ENCODE measurements at regions not wholly inside any gene's neighbourhood (a gene's known extent, or its start where the extent isn't known, plus 50 kb on each side); places are given as distances from the start of the nearest gene placed in this dataset.

GRCh38 chr3:102529452-102529851 is 94.6 kb downstream of the ZPLD1 start:
- DNase-seq = no peak

DNA sequence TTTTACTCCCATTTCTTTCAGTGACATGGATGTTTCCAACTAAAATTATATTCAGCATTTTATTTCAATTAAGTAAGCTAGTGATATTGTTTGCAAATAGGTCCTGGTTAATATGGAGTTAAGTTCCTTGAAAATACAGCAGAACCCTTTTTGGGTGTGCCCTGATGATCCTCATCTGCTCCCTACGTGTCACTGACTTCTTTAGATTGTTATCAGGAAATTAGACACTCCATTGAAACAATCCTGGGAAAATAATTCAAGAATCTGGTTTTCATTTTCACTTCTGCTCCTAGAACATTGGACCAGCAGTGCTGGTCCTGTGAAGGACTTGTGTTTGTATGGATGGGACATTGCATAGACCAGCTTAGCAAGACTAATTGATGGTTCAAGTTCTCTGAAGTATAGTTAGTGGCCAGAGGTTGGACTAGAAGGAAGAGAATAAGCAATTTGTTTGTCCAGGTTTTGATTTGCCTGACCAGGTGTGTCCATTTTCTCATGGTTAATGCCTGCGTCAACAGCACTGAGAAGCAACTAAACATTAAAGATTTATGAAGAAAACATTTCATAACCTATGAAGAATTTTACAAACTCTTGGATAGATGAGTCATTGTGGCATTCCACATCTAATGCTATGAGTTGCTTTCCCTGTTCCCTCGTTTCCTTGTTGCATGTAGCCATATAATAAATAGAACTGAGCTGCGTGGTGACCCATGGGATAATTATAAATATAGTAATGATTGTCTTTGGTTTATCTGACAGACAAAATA is 95.8 kb downstream of the ZPLD1 start:
- no peak for DNase-seq

GRCh38 chr3:102531686-102532085 is 96.9 kb downstream of the ZPLD1 start:
- DNase-seq = no peak

GRCh38 chr3:102532901-102533300 is 98.1 kb downstream of the ZPLD1 start:
- no peak for DNase-seq

- no peak for DNase-seq
Observed at GRCh38 chr3:102533784-102534183, 99.0 kb downstream of the ZPLD1 start.

DNA sequence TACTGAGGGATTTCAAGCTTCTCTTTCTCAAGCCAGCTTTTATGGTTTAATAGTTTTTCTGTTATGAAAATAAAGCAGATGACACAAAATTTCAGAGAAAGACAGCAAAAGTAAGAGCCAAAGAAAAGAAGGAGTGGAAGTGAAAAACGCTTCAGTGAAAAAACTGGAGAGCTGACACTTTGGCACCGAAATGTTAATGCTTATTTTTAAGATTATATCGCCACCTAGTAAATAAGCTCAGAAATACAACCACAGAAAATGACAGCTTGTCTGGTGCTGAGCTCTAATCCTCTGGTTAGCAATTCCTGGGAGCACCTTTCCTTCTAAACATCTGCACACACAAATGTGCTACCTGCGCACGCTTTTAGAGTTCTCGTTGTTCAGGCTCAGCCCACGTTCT is 101.6 kb downstream of the ZPLD1 start:
- DNase-seq = peak; percentile 30 to 64 (median 51)

GRCh38 chr3:102537123-102537522 is 102.3 kb downstream of the ZPLD1 start:
- DNase-seq = no peak

- DNase-seq = no peak
Observed at GRCh38 chr3:102544741-102545140, 109.9 kb downstream of the ZPLD1 start.

DNA sequence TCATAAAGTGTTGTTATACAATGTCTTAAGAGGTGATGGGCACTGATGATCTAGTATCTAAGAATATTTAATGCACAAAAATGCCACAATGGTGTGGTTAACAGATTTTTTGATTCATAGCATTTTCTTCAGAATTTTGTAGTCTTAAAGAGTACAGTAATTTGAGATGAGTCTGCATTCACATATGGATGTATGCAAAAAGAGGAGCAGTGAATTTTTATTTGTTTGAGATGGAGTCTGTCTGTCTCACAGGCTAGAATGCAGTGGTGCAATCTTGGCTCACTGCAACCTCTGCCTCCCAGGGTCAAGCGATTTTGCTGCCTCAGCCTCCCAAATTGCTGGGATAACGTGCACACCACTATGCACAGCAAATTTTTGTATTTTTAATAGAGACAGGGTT is 110.5 kb downstream of the ZPLD1 start:
- DNase-seq = no peak

GRCh38 chr3:102553876-102554275 is 119.1 kb downstream of the ZPLD1 start:
- DNase-seq = no peak

DNA sequence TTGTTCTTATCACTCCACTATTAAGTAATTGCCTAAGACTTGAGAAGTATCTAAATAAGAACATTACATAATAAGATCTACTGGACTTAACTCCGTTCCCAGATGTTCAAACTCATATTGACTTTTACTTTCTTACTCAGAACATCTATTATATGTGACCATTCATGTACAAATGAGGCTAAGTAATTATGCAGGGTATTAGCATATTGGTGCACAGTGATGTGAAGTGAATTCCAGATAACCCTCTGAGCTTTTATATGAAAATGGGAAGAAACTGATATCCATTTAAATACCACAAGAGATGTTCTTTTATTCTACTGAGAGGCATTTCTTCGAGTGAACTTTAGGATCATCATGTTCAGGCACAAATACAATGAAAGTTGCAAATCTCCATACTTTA is 135.7 kb downstream of the ZPLD1 start:
- DNase-seq = no peak

DNA sequence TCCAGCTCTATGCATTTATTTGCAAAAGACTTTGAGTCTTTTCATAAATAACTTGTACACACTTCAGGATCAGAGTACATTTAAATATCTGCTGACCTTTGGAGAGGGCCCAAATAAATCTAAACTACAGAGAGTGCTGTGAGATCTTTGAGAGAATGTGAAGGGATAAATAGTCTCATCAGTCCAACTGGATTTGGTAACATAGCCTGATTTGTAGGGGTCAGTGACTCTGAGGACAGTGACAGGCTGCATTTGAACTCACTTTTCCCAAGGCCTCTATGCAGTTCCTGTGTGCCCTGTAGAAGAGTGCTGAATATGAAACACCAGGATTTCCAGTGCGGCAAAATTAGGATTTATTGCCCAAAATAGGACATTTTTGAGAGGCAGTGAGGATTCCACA is 136.2 kb downstream of the ZPLD1 start:
- DNase-seq = no peak

- DNase-seq = no peak
Observed at GRCh38 chr3:102571720-102572384, 137.0 kb downstream of the ZPLD1 start.

GRCh38 chr3:102573483-102574028 is 138.7 kb downstream of the ZPLD1 start:
- no peak for DNase-seq

DNA sequence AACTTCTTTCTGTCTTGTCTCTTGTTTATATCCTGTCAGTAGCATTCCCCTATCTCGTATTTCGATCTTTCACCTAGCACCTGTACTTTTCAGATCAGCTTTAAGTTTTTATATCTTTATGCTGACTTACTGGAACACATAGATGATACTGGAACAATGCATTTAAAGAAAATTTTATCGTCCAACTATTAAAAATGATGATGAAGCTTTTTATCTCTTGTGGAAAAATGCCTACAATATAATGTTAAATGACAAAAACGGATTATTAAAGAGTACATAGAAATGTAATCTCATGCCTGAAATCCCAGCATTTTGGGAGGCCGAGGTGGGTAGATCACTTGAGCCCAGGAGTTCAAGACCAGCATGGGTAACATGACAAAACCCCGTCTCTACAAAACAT is 139.5 kb downstream of the ZPLD1 start:
- DNase-seq = no peak

DNA sequence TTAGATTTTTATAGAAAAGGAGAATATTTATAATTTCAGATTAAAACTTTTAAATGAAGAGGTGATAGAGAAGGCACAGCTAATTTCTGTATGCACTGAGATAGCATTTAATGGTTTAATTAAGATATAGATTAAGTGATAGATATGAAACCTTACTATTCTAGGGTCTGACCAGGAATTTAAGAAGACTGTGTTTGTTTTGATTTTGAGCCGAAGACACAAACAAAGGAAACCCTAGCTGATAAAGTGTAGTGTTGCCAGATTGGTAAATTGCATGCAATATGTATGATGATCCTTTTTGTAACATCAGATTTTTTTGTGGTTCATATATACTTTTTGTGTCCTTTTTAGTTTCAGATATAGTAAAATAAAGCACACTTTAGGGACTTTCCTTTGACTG is 141.8 kb downstream of the ZPLD1 start:
- DNase-seq = no peak

- no peak for DNase-seq
Observed at GRCh38 chr3:102577082-102577789, 142.4 kb downstream of the ZPLD1 start.

DNA sequence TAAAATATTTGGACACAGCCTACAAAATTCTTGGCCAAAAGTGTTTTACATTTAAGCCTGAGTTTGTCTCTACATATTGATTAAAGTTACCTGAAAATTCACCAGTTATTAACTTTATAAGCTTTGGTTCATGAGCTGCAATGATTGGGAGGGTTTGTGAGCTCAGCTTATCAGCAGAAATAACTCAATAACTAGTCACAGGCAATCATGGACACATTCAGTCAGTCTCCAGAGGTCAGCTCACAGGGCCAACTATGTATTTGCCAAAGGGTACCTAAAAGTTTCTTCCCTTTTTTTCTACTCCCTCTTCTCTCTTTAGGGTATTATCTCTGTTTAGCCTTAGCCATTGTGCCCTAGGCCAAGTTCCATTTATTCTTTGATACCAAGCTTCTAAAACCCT is 145.9 kb downstream of the ZPLD1 start:
- no peak for DNase-seq

DNA sequence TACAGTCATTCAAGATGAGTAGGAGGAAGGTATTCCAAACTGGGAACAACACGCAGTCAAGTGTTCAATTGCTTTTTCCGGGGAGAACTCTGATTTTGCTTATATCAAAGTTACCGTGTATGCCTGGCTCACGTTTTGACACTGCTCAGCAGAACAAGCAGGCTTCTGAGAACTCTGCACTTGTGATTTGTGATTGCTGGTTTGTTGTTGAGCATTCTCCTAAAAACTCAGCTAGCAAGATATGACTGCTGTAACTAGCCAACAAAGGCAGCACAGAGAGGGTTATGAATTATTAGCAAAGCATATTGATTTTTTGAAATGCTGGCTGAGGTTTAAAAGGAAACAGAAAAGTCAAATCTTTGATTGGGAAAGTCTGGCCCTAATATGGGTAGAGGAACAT is 151.7 kb downstream of the ZPLD1 start:
- DNase-seq = no peak

DNA sequence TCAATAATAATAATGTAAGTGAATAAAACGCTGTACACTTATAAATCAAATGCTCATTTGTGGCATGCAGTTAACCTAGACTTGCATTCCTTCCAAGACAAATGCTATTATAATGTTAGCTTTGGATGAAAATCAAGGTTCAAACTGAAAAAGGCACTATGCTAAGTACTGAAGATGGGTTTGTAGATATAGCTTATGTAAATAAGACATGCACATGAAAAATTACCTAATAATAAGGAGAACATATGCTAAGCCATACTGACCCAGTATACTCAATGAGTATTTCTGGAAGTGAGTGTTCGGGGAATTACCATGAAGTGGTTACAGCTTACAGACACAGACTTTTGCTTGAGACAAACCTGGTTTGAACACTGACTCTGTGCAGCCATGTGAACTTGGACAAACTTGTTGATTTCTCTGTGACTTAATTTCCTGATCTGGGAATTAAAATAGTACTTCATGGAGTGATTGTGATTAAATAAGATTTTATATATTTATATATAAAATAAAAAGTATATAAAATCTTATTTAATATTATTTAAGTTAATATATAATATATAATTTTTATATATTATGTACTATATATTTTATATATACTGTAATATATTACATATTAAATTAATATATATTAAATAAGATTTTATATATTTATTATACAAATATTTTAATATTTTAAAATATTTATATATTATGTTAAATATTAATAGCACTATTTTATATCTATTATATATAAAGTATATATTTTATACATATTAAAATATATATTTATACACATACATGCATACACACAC is 159.2 kb downstream of the ZPLD1 start:
- DNase-seq = no peak

DNA sequence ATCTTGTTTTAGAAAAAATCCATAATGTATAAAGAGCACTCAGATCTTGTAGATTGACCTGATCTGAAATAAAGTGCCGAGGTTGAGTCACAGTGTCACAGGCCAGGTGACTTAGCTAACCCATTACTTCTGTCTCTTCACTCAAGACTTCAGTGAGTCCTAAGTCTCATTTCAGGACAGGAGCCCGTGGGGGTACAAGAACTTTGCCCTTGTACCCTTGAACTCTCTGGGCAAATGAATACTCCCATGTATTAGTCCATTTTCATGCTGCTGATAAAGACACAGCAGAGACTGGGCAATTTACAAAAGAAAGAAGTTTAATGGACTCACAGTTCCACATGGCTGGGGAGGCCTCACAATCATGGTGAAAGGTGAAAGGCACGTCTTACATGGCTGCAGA is 160.2 kb downstream of the ZPLD1 start:
- DNase-seq = no peak
